ENCODE measurements at regions not wholly inside any gene's neighbourhood (a gene's known extent, or its start where the extent isn't known, plus 50 kb on each side); places are given as distances from the start of the nearest gene placed in this dataset.
"Not testable (repeated sequence)": the region's sequence is repeated elsewhere in the genome, so short reads cannot be mapped to it uniquely, and the experiment has no call there.

GRCh38 chr10:35263827-35264226 lies 72.5 kb upstream of the CCNY start:
- DNase-seq; H3K27me3 Mint-ChIP-seq (ENCODE audit: insufficient read depth); H3K9me3 Mint-ChIP-seq; H3K4me3 Mint-ChIP-seq; H3K27ac Mint-ChIP-seq; H3K36me3 Mint-ChIP-seq (ENCODE audit: low read depth): not testable (repeated sequence)
- H3K4me1 Mint-ChIP-seq (ENCODE audit: low read depth): peaks cover 26% of the 10 kb centered on the region

GRCh38 chr10:35264636-35265035 lies 71.7 kb upstream of the CCNY start:
- H3K36me3 Mint-ChIP-seq (ENCODE audit: low read depth); H3K27ac Mint-ChIP-seq; H3K9me3 Mint-ChIP-seq; H3K27me3 Mint-ChIP-seq (ENCODE audit: insufficient read depth); H3K4me3 Mint-ChIP-seq; DNase-seq: not testable (repeated sequence)
- peaks cover 30% of the 10 kb centered on the region for H3K4me1 Mint-ChIP-seq (ENCODE audit: low read depth)

GRCh38 chr10:35265435-35265834 lies 70.9 kb upstream of the CCNY start:
- no peaks in the 10 kb centered on the region for H3K9me3 Mint-ChIP-seq
- no peak for DNase-seq
- H3K27me3 Mint-ChIP-seq (ENCODE audit: insufficient read depth): no peaks in the 10 kb centered on the region; the same call in 1 of the 2 replicates
- TF ChIP-seq CTCF (IDR thresholded peaks at IDR 0.05): no peak
- H3K36me3 Mint-ChIP-seq (ENCODE audit: low read depth): no peaks in the 10 kb centered on the region
- peaks cover 29% of the 10 kb centered on the region for H3K4me1 Mint-ChIP-seq (ENCODE audit: low read depth)
- no peak overlapping the region for H3K4me3 Mint-ChIP-seq
- H3K27ac Mint-ChIP-seq: no peak overlapping the region

- H3K36me3 Mint-ChIP-seq (ENCODE audit: low read depth): no peaks in the 10 kb centered on the region
These were observed 68.0 kb upstream of the CCNY start for GRCh38 chr10:35268323-35268722.

GRCh38 chr10:35268791-35269257 lies 67.5 kb upstream of the CCNY start:
- peak; percentile 50 for DNase-seq

More at GRCh38 chr10:35268323-35268722, 68.0 kb upstream of the CCNY start:
- H3K27me3 Mint-ChIP-seq (ENCODE audit: insufficient read depth): peaks cover under 1% of the 10 kb centered on the region; the same call in 1 of the 2 replicates
- DNase-seq: no peak
- no peak for TF ChIP-seq CTCF (IDR thresholded peaks at IDR 0.05)
- no peak overlapping the region for H3K4me3 Mint-ChIP-seq
- H3K9me3 Mint-ChIP-seq: no peaks in the 10 kb centered on the region
- H3K27ac Mint-ChIP-seq: peak overlapping the region; percentile 33; the same call in 1 of the 2 replicates
- H3K4me1 Mint-ChIP-seq (ENCODE audit: low read depth): peaks cover 35% of the 10 kb centered on the region

GRCh38 chr10:35270100-35270499 lies 66.2 kb upstream of the CCNY start:
- H3K27ac Mint-ChIP-seq: no peak overlapping the region; the same call in 1 of the 2 replicates
- no peak for DNase-seq

More at GRCh38 chr10:35268791-35269257, 67.5 kb upstream of the CCNY start:
- peaks cover 35% of the 10 kb centered on the region for H3K4me1 Mint-ChIP-seq (ENCODE audit: low read depth)
- no peaks in the 10 kb centered on the region for H3K9me3 Mint-ChIP-seq
- peak overlapping the region; percentile 33 for H3K27ac Mint-ChIP-seq
- TF ChIP-seq CTCF (IDR thresholded peaks at IDR 0.05): no peak
- no peak overlapping the region for H3K4me3 Mint-ChIP-seq
- no peaks in the 10 kb centered on the region for H3K36me3 Mint-ChIP-seq (ENCODE audit: low read depth)
- H3K27me3 Mint-ChIP-seq (ENCODE audit: insufficient read depth): peaks cover 2% of the 10 kb centered on the region; the same call in 1 of the 2 replicates

More at GRCh38 chr10:35270100-35270499, 66.2 kb upstream of the CCNY start:
- TF ChIP-seq CTCF (IDR thresholded peaks at IDR 0.05): no peak
- H3K36me3 Mint-ChIP-seq (ENCODE audit: low read depth): no peaks in the 10 kb centered on the region
- no peak overlapping the region for H3K4me3 Mint-ChIP-seq
- H3K9me3 Mint-ChIP-seq: no peaks in the 10 kb centered on the region; the same call in 1 of the 2 replicates
- peaks cover 35% of the 10 kb centered on the region for H3K4me1 Mint-ChIP-seq (ENCODE audit: low read depth)
- H3K27me3 Mint-ChIP-seq (ENCODE audit: insufficient read depth): peaks cover 2% of the 10 kb centered on the region; the same call in 1 of the 2 replicates

Data from HFFc6 (cell line).